Motor neuron (in vitro differentiated cells): ENCODE measurements at regions not wholly inside any gene's neighbourhood (a gene's known extent, or its start where the extent isn't known, plus 50 kb on each side); places are given as distances from the start of the nearest gene placed in this dataset.

ENCODE experiments used
- ATAC-seq, 8 experiments: fragments of 200-7000 bp; cut with Tn5 transposase; replicated peaks in 6 of 8; 2 replicates each; pipeline ENCODE4 v1.8.0; 2021; ENCODE audit warnings: mild to moderate bottlenecking in 8 of 8, moderate library complexity in 8 of 8
- H3K27ac ChIP-seq, 2 donors: fragments of 250-450 bp; sonication (Bioruptor Pico); 2 replicates each; pipeline ENCODE4 v1.9.0; 2021; ENCODE audit warnings: antibody characterized with exemption in 2 of 2, mild to moderate bottlenecking in 2 of 2, moderate library complexity in 1 of 2
- H3K4me1 ChIP-seq, 2 donors: fragments of 250-450 bp; sonication (Bioruptor Pico); replicated peaks in 1 of 2; 2 replicates each; pipeline ENCODE4 v1.6.1; 2021; ENCODE audit warnings: antibody characterized with exemption in 2 of 2, mild to moderate bottlenecking in 2 of 2, moderate library complexity in 1 of 2
- H3K4me3 ChIP-seq, 5 donors: fragments of 250-450 bp; sonication (Bioruptor Pico); 2 replicates each; pipeline ENCODE4 v1.9.0; 2021; ENCODE audit warnings: antibody characterized with exemption in 5 of 5, mild to moderate bottlenecking in 5 of 5, moderate library complexity in 4 of 5
- WGBS, 10 experiments: fragments of 450-650 bp; shearing (Covaris generic); methylation state at CpG; one replicate each; pipeline ENCODE4 v1.0.0; 2022; 5-methylcytosine and 5-hydroxymethylcytosine counted together
- in situ Hi-C, 9 experiments: fragments of 400-800 bp; cut with MboI; loops; one replicate each; pipeline ENCODE4 v1.15.0; 2021; ENCODE audit warnings: low sequenced_read_pairs in 9 of 9, low pct_unique_long_range_greater_than_20kb in 2 of 9; ENCODE audit not compliant: unreplicated experiment in 9 of 9

- Histone ChIP-seq H3K4me1 (no peaks in the 10 kb centered on the region), H3K27ac (no peak overlapping the region), H3K4me3 (no peak overlapping the region)
- ATAC-seq = no peak
- in situ Hi-C loops = no loop called here
- WGBS, 10 experiments = 0 to 100% (median 76%) methylated on average over 1 of the region's 1 CpG; no CpG with 5 or more reads in 1 of the 10 experiments
Observed at GRCh38 chr1:234669499-234669898, 59.5 kb upstream of the IRF2BP2 start.

GRCh38 chr1:234668577-234668955 lies 58.6 kb upstream of the IRF2BP2 start:
- 44 to 100% (median 82%) methylated on average over 1 to 5 of the region's 5 CpGs; no CpG with 5 or more reads in 1 of the 10 experiments for WGBS, 10 experiments
- in situ Hi-C loops = no loop called here
- Histone ChIP-seq H3K4me3 (no peak overlapping the region), H3K4me1 (no peaks in the 10 kb centered on the region), H3K27ac (no peak overlapping the region)
- ATAC-seq = no peak

GRCh38 chr1:234667600-234668576 lies 57.9 kb upstream of the IRF2BP2 start:
- H3K4me1 ChIP-seq = no peaks in the 10 kb centered on the region
- 55 to 100% (median 100%) methylated on average over 1 to 2 of the region's 2 CpGs; no CpG with 5 or more reads in 1 of the 10 experiments for WGBS, 10 experiments
- no peak overlapping the region for H3K4me3 ChIP-seq
- peak in 2 of 8 experiments; percentile 74 to 82 for ATAC-seq
- no peak overlapping the region for H3K27ac ChIP-seq
- in situ Hi-C loops = no loop called here

- H3K27ac ChIP-seq = no peak overlapping the region
- 33 to 100% (median 68%) methylated on average over 1 to 4 of the region's 4 CpGs; no CpG with 5 or more reads in 2 of the 10 experiments for WGBS, 10 experiments
- H3K4me1 ChIP-seq = no peaks in the 10 kb centered on the region
- in situ Hi-C loops = no loop called here
- no peak overlapping the region for H3K4me3 ChIP-seq
- ATAC-seq = no peak
Observed at GRCh38 chr1:234666761-234667160, 56.8 kb upstream of the IRF2BP2 start.

GRCh38 chr1:234665975-234666605 lies 56.1 kb upstream of the IRF2BP2 start:
- Histone ChIP-seq H3K4me3 (no peak overlapping the region), H3K4me1 (no peaks in the 10 kb centered on the region), H3K27ac (no peak overlapping the region)
- no peak for ATAC-seq
- 80 to 98% (median 92%) methylated on average over 1 to 6 of the region's 6 CpGs; no CpG with 5 or more reads in 2 of the 10 experiments for WGBS, 10 experiments
- in situ Hi-C loops = no loop called here

- H3K4me1 ChIP-seq = peaks cover 4% of the 10 kb centered on the region in 2 donors
- no peak for ATAC-seq
- no peak overlapping the region for H3K4me3 ChIP-seq
- 60 to 93% (median 75%) methylated on average over 1 to 8 of the region's 8 CpGs for WGBS, 10 experiments
- in situ Hi-C loops = no loop called here
- no peak overlapping the region for H3K27ac ChIP-seq
Observed at GRCh38 chr1:234662148-234662547, 52.2 kb upstream of the IRF2BP2 start.

GRCh38 chr1:234661317-234661928 lies 51.4 kb upstream of the IRF2BP2 start:
- in situ Hi-C loops = no loop called here
- WGBS, 10 experiments = 80 to 100% (median 91%) methylated on average over 1 to 11 of the region's 11 CpGs; no CpG with 5 or more reads in 2 of the 10 experiments
- ATAC-seq = no peak
- Histone ChIP-seq H3K4me1 (peaks cover 9 to 10% of the 10 kb centered on the region in 2 donors), H3K27ac (no peak overlapping the region), H3K4me3 (no peak overlapping the region)

GRCh38 chr1:234660536-234661316 lies 50.7 kb upstream of the IRF2BP2 start:
- Histone ChIP-seq H3K4me1 (peaks cover 11 to 16% of the 10 kb centered on the region in 2 donors), H3K4me3 (no peak overlapping the region), H3K27ac (no peak overlapping the region)
- peak in 1 of 8 experiments; percentile 74 for ATAC-seq
- WGBS, 10 experiments = 74 to 100% (median 90%) methylated on average over 4 to 18 of the region's 18 CpGs; no CpG with 5 or more reads in 1 of the 10 experiments
- in situ Hi-C loops = no loop called here
